K562 (cell line): ENCODE measurements at regions not wholly inside any gene's neighbourhood (a gene's known extent, or its start where the extent isn't known, plus 50 kb on each side); places are given as distances from the start of the nearest gene placed in this dataset.

ENCODE experiments used
- MCM7 ChIP-seq, 2 experiments: fragments of 450-650 bp; IDR thresholded peaks; 2 replicates each; pipeline ENCODE4 v1.6.1; 2016 to 2018
- RAD21 ChIP-seq, 2 experiments: fragments of 250-450 bp in 1 of 2; fragments of 450-650 bp in 1 of 2; sonication (Bioruptor Pico) in 1 of 2; formaldehyde crosslinking in 1 of 2; IDR thresholded peaks in 1 of 2; conservative IDR thresholded peaks in 1 of 2; 2 replicates each; pipeline versions ENCODE4 v1.4.0 to v1.8.0; 2020 to 2022; ENCODE audit warnings: mild to moderate bottlenecking in 2 of 2, moderate library complexity in 1 of 2
- SNIP1 ChIP-seq: fragments of 450-650 bp; IDR thresholded peaks from 2 replicates; pipeline ENCODE4 v1.7.1; 2017; ENCODE audit warnings: low read depth, mild to moderate bottlenecking
- TEAD4 ChIP-seq, 2 experiments: sonication (generic) in 1 of 2; formaldehyde crosslinking in 1 of 2; IDR thresholded peaks; 2 replicates each; pipeline versions ENCODE4 v1.6.1 to v1.8.0; 2012 to 2022; ENCODE audit warnings: borderline replicate concordance in 1 of 2, inconsistent platforms in 1 of 2, low read length in 1 of 2, mild to moderate bottlenecking in 1 of 2, missing genetic modification reagents in 1 of 2
- ZNF124 ChIP-seq: sonication (generic); formaldehyde crosslinking; IDR thresholded peaks from 2 replicates; pipeline ENCODE4 v1.8.1; 2022; ENCODE audit warnings: missing genetic modification reagents
- TF ChIP-seq, protein P1 (sequence below): fragments of 250-450 bp; sonication (Bioruptor Pico); IDR thresholded peaks from 2 replicates; pipeline ENCODE4 v1.8.0; 2021; ENCODE audit warnings: moderate library complexity, mild to moderate bottlenecking, inconsistent platforms
- TF ChIP-seq, protein P2 (sequence below): fragments of 200-800 bp; sonication (Bioruptor generic); IDR thresholded peaks from 2 replicates; pipeline ENCODE4 v1.6.1; 2017; ENCODE audit warnings: missing genetic modification characterization, missing compliant biosample characterization
- TF ChIP-seq, protein P3 (sequence below): sonication (generic); formaldehyde crosslinking; IDR thresholded peaks from 2 replicates; pipeline ENCODE4 v1.8.0; 2023; ENCODE audit warnings: mild to moderate bottlenecking, missing genetic modification reagents
- TF ChIP-seq, protein P4 (sequence below): sonication (generic); formaldehyde crosslinking; IDR thresholded peaks from 2 replicates; pipeline ENCODE4 v1.8.0; 2022; ENCODE audit warnings: mild to moderate bottlenecking, missing genetic modification reagents, borderline replicate concordance
- TF ChIP-seq, protein P5 (sequence below), 3 experiments: IDR thresholded peaks in 2 of 3; conservative IDR thresholded peaks in 1 of 3; 2 replicates each; pipeline ENCODE4 v1.5.1; 2011 to 2012; ENCODE audit warnings: low read length in 3 of 3, mild to moderate bottlenecking in 3 of 3, control low read depth in 2 of 3, improper control_type of control experiment in 1 of 3, inconsistent platforms in 1 of 3, low read depth in 1 of 3, mixed read lengths in 1 of 3, moderate library complexity in 1 of 3; ENCODE audit not compliant: insufficient read depth in 2 of 3

DNA sequence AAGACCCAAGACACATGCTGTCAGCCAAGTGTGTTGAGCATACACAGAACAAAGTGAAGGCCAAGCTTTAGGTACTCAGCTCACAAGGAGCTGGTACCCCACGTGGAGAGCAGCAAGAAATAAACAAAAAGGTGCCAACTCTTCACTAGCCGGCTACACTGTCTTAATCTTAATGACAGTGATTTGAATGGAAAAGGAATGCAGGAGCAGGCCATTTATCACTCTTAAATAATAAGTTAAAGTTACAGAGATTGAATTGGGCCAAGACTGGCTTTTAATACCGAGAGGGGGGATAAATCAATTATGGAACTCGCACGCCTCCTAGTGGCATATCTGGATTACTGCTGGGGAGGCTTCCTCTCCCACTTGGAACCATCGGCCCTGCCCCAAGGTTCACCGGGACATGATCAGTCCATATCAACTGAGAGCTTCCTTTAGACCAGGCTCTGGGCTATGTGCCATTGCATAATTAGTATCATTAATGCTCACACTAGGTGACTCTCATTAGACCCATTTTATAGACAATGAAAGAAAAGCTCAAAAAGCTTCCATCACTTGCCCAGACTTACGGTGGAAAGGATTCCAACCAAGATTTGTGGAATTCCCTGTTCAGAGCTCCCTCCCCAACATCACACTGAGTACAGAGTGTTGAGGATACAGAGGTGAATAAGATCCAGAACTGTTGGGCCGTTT, 94.0 kb downstream of the ACTL7B start (continued):
- TF ChIP-seq, protein P1, sequence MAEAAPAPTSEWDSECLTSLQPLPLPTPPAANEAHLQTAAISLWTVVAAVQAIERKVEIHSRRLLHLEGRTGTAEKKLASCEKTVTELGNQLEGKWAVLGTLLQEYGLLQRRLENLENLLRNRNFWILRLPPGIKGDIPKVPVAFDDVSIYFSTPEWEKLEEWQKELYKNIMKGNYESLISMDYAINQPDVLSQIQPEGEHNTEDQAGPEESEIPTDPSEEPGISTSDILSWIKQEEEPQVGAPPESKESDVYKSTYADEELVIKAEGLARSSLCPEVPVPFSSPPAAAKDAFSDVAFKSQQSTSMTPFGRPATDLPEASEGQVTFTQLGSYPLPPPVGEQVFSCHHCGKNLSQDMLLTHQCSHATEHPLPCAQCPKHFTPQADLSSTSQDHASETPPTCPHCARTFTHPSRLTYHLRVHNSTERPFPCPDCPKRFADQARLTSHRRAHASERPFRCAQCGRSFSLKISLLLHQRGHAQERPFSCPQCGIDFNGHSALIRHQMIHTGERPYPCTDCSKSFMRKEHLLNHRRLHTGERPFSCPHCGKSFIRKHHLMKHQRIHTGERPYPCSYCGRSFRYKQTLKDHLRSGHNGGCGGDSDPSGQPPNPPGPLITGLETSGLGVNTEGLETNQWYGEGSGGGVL = no peak
- TF ChIP-seq, protein P2, sequence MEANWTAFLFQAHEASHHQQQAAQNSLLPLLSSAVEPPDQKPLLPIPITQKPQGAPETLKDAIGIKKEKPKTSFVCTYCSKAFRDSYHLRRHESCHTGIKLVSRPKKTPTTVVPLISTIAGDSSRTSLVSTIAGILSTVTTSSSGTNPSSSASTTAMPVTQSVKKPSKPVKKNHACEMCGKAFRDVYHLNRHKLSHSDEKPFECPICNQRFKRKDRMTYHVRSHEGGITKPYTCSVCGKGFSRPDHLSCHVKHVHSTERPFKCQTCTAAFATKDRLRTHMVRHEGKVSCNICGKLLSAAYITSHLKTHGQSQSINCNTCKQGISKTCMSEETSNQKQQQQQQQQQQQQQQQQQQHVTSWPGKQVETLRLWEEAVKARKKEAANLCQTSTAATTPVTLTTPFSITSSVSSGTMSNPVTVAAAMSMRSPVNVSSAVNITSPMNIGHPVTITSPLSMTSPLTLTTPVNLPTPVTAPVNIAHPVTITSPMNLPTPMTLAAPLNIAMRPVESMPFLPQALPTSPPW (CRISPR knock-in tag) = no peak
- peak; percentile 70 to 84 for TF ChIP-seq RAD21 (CRISPR knock-in tag; conservative IDR thresholded peaks at IDR 0.05 in 1 of 2, IDR thresholded peaks at IDR 0.05 in 1 of 2)
- TF ChIP-seq, protein P3, sequence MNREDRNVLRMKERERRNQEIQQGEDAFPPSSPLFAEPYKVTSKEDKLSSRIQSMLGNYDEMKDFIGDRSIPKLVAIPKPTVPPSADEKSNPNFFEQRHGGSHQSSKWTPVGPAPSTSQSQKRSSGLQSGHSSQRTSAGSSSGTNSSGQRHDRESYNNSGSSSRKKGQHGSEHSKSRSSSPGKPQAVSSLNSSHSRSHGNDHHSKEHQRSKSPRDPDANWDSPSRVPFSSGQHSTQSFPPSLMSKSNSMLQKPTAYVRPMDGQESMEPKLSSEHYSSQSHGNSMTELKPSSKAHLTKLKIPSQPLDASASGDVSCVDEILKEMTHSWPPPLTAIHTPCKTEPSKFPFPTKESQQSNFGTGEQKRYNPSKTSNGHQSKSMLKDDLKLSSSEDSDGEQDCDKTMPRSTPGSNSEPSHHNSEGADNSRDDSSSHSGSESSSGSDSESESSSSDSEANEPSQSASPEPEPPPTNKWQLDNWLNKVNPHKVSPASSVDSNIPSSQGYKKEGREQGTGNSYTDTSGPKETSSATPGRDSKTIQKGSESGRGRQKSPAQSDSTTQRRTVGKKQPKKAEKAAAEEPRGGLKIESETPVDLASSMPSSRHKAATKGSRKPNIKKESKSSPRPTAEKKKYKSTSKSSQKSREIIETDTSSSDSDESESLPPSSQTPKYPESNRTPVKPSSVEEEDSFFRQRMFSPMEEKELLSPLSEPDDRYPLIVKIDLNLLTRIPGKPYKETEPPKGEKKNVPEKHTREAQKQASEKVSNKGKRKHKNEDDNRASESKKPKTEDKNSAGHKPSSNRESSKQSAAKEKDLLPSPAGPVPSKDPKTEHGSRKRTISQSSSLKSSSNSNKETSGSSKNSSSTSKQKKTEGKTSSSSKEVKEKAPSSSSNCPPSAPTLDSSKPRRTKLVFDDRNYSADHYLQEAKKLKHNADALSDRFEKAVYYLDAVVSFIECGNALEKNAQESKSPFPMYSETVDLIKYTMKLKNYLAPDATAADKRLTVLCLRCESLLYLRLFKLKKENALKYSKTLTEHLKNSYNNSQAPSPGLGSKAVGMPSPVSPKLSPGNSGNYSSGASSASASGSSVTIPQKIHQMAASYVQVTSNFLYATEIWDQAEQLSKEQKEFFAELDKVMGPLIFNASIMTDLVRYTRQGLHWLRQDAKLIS = no peak
- TF ChIP-seq SNIP1 = no peak
- TF ChIP-seq TEAD4 (IDR thresholded peaks at IDR 0.05; ENCODE audit: low read length) = no peak
- no peak for TF ChIP-seq TEAD4 (CRISPR knock-in tag; IDR thresholded peaks at IDR 0.05; ENCODE audit: borderline replicate concordance)
- TF ChIP-seq MCM7 (IDR thresholded peaks at IDR 0.05) = no peak
- TF ChIP-seq, protein P4, sequence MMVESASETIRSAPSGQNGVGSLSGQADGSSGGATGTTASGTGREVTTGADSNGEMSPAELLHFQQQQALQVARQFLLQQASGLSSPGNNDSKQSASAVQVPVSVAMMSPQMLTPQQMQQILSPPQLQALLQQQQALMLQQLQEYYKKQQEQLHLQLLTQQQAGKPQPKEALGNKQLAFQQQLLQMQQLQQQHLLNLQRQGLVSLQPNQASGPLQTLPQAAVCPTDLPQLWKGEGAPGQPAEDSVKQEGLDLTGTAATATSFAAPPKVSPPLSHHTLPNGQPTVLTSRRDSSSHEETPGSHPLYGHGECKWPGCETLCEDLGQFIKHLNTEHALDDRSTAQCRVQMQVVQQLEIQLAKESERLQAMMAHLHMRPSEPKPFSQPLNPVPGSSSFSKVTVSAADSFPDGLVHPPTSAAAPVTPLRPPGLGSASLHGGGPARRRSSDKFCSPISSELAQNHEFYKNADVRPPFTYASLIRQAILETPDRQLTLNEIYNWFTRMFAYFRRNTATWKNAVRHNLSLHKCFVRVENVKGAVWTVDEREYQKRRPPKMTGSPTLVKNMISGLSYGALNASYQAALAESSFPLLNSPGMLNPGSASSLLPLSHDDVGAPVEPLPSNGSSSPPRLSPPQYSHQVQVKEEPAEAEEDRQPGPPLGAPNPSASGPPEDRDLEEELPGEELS = no peak
- TF ChIP-seq, protein P5, sequence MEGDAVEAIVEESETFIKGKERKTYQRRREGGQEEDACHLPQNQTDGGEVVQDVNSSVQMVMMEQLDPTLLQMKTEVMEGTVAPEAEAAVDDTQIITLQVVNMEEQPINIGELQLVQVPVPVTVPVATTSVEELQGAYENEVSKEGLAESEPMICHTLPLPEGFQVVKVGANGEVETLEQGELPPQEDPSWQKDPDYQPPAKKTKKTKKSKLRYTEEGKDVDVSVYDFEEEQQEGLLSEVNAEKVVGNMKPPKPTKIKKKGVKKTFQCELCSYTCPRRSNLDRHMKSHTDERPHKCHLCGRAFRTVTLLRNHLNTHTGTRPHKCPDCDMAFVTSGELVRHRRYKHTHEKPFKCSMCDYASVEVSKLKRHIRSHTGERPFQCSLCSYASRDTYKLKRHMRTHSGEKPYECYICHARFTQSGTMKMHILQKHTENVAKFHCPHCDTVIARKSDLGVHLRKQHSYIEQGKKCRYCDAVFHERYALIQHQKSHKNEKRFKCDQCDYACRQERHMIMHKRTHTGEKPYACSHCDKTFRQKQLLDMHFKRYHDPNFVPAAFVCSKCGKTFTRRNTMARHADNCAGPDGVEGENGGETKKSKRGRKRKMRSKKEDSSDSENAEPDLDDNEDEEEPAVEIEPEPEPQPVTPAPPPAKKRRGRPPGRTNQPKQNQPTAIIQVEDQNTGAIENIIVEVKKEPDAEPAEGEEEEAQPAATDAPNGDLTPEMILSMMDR (IDR thresholded peaks at IDR 0.05 in 2 of 3, conservative IDR thresholded peaks at IDR 0.05 in 1 of 3; ENCODE audit: insufficient read depth in 2 of 3, low read depth in 1 of 3, low read length in 3 of 3) = peak; percentile 67 to 92 (median 91)
- TF ChIP-seq ZNF124 (CRISPR knock-in tag) = no peak
